HepG2 (cell line): ENCODE measurements at regions not wholly inside any gene's neighbourhood (a gene's known extent, or its start where the extent isn't known, plus 50 kb on each side); places are given as distances from the start of the nearest gene placed in this dataset.

Source experiments
- ATAC-seq: fragments of 200-7000 bp; cut with Tn5 transposase; 3 replicates; pipeline ENCODE4 v1.9.1; 2020; ENCODE audit warnings: mild to moderate bottlenecking, moderate library complexity
- BruUV-seq: library from RNA; stranded (reverse); fragments of 400-500 nt; replicated peaks from 2 replicates; lab custom pipeline; 2021; lab: Mats Ljungman, UMichigan
- CTCF ChIA-PET: fragments of 300-600 bp; formaldehyde crosslinking; extraction: SDS; loops from one replicate; lab custom pipeline; 2021; ENCODE audit warnings: low total read pairs, inconsistent platforms, low intra/inter-chr PET ratio; lab: Yijun Ruan, JAX
- POLR2A ChIA-PET: fragments of 350-600 bp; sonication (Branson Sonifier 250); formaldehyde crosslinking; loops from one replicate; lab custom pipeline; 2020; ENCODE audit warnings: antibody characterized with exemption, inconsistent platforms; lab: Yijun Ruan, JAX
- DNase-seq: peaks from one replicate; pipeline ENCODE4 v3.0.0-alpha.2; 2015; ENCODE audit warnings: low spot score
- FAIRE-seq: peaks from 3 replicates; lab custom pipeline; 2011; peaks lifted over from hg19 to GRCh38; lab: Jason Lieb, UNC
- H2AFZ ChIP-seq: one replicate; pipeline ENCODE4 v1.6.1; 2011; ENCODE audit warnings: low read length, inconsistent platforms
- H3K27ac ChIP-seq: fragments of 300-600 bp; 3 replicates; pipeline ENCODE4 v1.8.0; 2011; ENCODE audit warnings: mixed run types, mild to moderate bottlenecking, mixed read lengths, low read length, inconsistent platforms; ENCODE audit not compliant: insufficient read depth; ENCODE audit errors: extremely low read length
- H3K27me3 ChIP-seq, 2 experiments: fragments of 200-600 bp in 1 of 2; 2 replicates in 1 of 2; 3 replicates in 1 of 2; pipeline versions ENCODE4 v1.6.0 to v1.8.0; 2011; ENCODE audit warnings: low read length in 2 of 2, mild to moderate bottlenecking in 2 of 2, moderate library complexity in 2 of 2, inconsistent platforms in 1 of 2; ENCODE audit not compliant: insufficient read depth in 2 of 2, control insufficient read depth in 1 of 2
- H3K36me3 ChIP-seq, 2 experiments: fragments of 200-600 bp in 1 of 2; replicated peaks in 1 of 2; 2 replicates in 1 of 2; 3 replicates in 1 of 2; pipeline versions ENCODE4 v1.5.1 to v1.8.0; 2011; ENCODE audit warnings: low read length in 2 of 2, inconsistent platforms in 1 of 2; ENCODE audit not compliant: insufficient read depth in 2 of 2, control insufficient read depth in 1 of 2
- H3K4me1 ChIP-seq: 2 replicates; pipeline ENCODE4 v1.5.1; 2012; ENCODE audit warnings: low read length, inconsistent platforms; ENCODE audit not compliant: insufficient read depth
- H3K4me2 ChIP-seq: 2 replicates; pipeline ENCODE4 v1.6.0; 2011; ENCODE audit warnings: low read depth, low read length, inconsistent platforms
- H3K4me3 ChIP-seq, 3 experiments: fragments of 200-600 bp in 1 of 3; sonication (generic), shearing (Covaris generic) in 1 of 3; replicated peaks in 1 of 3; 2 replicates each; pipeline ENCODE4 v1.5.1; 2011 to 2016; ENCODE audit warnings: low read length in 3 of 3, inconsistent platforms in 2 of 3, low read depth in 2 of 3, mild to moderate bottlenecking in 2 of 3, control low read depth in 1 of 3, mixed read lengths in 1 of 3; ENCODE audit not compliant: insufficient read depth in 1 of 3
- H3K79me2 ChIP-seq: one replicate; pipeline ENCODE4 v1.6.1; 2011; ENCODE audit warnings: low read length, inconsistent platforms; ENCODE audit not compliant: insufficient read depth
- H3K9ac ChIP-seq: 2 replicates; pipeline ENCODE4 v1.6.0; 2011; ENCODE audit warnings: mild to moderate bottlenecking, low read depth, low read length, inconsistent platforms; ENCODE audit not compliant: insufficient read depth
- H3K9me3 ChIP-seq: 2 replicates; pipeline ENCODE4 v1.5.1; 2012; ENCODE audit warnings: mild to moderate bottlenecking, low read length
- H4K20me1 ChIP-seq: 2 replicates; pipeline ENCODE4 v1.6.0; 2011; ENCODE audit warnings: inconsistent platforms, mild to moderate bottlenecking, low read length, moderate library complexity; ENCODE audit not compliant: insufficient read depth
- ETV6 ChIP-seq: sonication (generic); formaldehyde crosslinking; conservative IDR thresholded peaks from 2 replicates; pipeline ENCODE4 v1.4.0; 2020; ENCODE audit warnings: missing genetic modification reagents
- HHEX ChIP-seq: IDR thresholded peaks from 2 replicates; pipeline ENCODE4 v1.6.1; 2016; ENCODE audit warnings: control low read depth
- MTF2 ChIP-seq: sonication (generic); formaldehyde crosslinking; IDR thresholded peaks from 2 replicates; pipeline ENCODE4 v1.5.0; 2020; ENCODE audit warnings: missing genetic modification reagents, borderline replicate concordance
- PBX3 ChIP-seq: sonication (generic); formaldehyde crosslinking; IDR thresholded peaks from 2 replicates; pipeline ENCODE4 v1.8.1; 2023; ENCODE audit warnings: missing genetic modification reagents, inconsistent platforms, borderline replicate concordance
- SOX6 ChIP-seq, 2 experiments: fragments of 450-650 bp in 1 of 2; sonication (generic) in 1 of 2; formaldehyde crosslinking in 1 of 2; IDR thresholded peaks; 2 replicates each; pipeline versions ENCODE4 v1.4.0 to v1.6.1; 2017 to 2020; ENCODE audit warnings: antibody characterized with exemption in 1 of 2, mild to moderate bottlenecking in 1 of 2, missing genetic modification reagents in 1 of 2
- STAT5B ChIP-seq: sonication (generic); formaldehyde crosslinking; IDR thresholded peaks from 2 replicates; pipeline ENCODE4 v1.4.0; 2020; ENCODE audit warnings: missing genetic modification reagents
- ZBTB7A ChIP-seq: sonication (generic); formaldehyde crosslinking; IDR thresholded peaks from 2 replicates; pipeline ENCODE4 v1.8.0; 2022; ENCODE audit warnings: mild to moderate bottlenecking, missing genetic modification reagents
- ZNF224 ChIP-seq: sonication (generic); formaldehyde crosslinking; IDR thresholded peaks from 2 replicates; pipeline ENCODE4 v1.5.0; 2020; ENCODE audit warnings: mild to moderate bottlenecking, missing genetic modification reagents
- ZNF615 ChIP-seq: sonication (generic); formaldehyde crosslinking; IDR thresholded peaks from 2 replicates; pipeline ENCODE4 v1.5.0; 2020; ENCODE audit warnings: mild to moderate bottlenecking, missing genetic modification reagents, borderline replicate concordance
- ZNF703 ChIP-seq: sonication (generic); formaldehyde crosslinking; IDR thresholded peaks from 2 replicates; pipeline ENCODE4 v1.5.1; 2020; ENCODE audit warnings: missing genetic modification reagents, mild to moderate bottlenecking, moderate library complexity, borderline replicate concordance
- ZNF720 ChIP-seq: sonication (generic); formaldehyde crosslinking; IDR thresholded peaks from 2 replicates; pipeline ENCODE4 v1.4.0; 2020; ENCODE audit warnings: missing genetic modification reagents
- WGBS: methylation state at CpG from one replicate; pipeline ENCODE4 v1.1.6; 2017; ENCODE audit warnings: low lambda C conversion rate; 5-methylcytosine and 5-hydroxymethylcytosine counted together
- in situ Hi-C: cut with HindIII; loops from 2 replicates; pipeline ENCODE4 v1.10.0; 2017; ENCODE audit warnings: low pct_unique_long_range_greater_than_20kb; ENCODE audit not compliant: extremely low pct_ligation_motif_present
- intact Hi-C: fragments of 100-400 bp; cut with micrococcal nuclease; formaldehyde crosslinking; loops from one replicate; pipeline ENCODE4 v1.10.0; 2022; ENCODE audit not compliant: unreplicated experiment
- TF ChIP-seq, protein P1 (sequence below): sonication (generic); formaldehyde crosslinking; IDR thresholded peaks from 2 replicates; pipeline ENCODE4 v1.4.0; 2020; ENCODE audit warnings: missing genetic modification reagents
- TF ChIP-seq, protein P2 (sequence below): sonication (generic); formaldehyde crosslinking; IDR thresholded peaks from 2 replicates; pipeline ENCODE4 v1.4.0; 2020; ENCODE audit warnings: missing genetic modification reagents, mild to moderate bottlenecking, borderline replicate concordance

DNA sequence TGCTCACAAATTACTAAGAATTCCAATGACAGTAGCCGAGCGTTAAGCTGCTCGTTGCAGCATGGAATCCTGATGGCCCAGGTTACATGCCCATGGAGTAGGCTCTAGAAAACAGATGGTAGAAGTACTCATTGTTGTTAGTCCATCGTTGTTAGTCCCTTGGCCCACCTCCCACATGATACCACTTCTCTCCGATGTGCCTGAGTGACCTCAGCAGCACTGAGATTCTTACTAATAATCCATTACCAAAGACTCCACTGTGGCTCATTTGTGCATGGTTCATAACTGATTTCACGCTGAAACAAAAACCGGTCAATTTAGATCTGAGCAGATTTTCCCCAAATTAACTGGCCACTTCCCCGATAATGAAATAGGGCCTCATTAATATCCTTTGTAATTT, 772.3 kb upstream of the CXADR start:
- FAIRE-seq, result no peak
- WGBS, result 24% methylated on average over 8 of the region's 8 CpGs
- CTCF ChIA-PET, result no interaction called here

DNA sequence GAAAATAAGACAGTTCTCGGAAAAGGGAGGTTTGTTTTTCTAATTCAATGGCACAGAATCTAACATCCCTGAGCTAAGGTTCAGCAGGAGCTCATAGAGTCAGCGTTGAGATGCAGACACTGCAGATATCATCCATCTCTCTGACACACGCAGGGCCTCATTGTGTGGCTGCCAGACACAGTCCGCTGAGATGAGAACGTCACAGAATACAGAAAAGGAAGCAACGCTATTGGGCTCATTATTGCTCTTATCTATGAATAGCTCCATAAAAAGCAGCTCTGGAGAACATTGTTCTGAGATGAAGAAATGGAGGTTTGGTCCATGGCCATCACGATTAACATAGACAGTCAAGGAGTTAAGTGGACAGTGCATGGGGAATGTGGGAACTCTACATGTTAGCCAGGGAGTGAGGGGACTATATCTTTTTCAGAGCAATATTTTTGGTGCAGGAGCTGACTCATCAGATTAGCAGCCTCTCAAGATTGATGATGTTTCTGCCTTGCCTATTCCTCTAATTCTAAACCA, 771.6 kb upstream of the CXADR start:
- Histone ChIP-seq H3K4me2 (no peak overlapping the region), H3K79me2 (no peaks in the 10 kb centered on the region), H3K9ac (no peak overlapping the region), H3K36me3 (no peaks in the 10 kb centered on the region), H3K4me3 (no peak overlapping the region), H2AFZ (no peak overlapping the region), H3K4me1 (no peaks in the 10 kb centered on the region), H3K9me3 (no peaks in the 10 kb centered on the region), H3K27me3 (no peaks in the 10 kb centered on the region), H4K20me1 (no peaks in the 10 kb centered on the region), H3K27ac (no peak overlapping the region)
- intact Hi-C loops (no loop called here), in situ Hi-C loops (no loop called here)
- ATAC-seq, result no peak
- FAIRE-seq, result no peak
- 21% methylated on average over 7 of the region's 7 CpGs for WGBS
- ChIA-PET POLR2A (no interaction called here), CTCF (no interaction called here)
- no peak for DNase-seq
- no TSS peak for BruUV-seq
- TF ChIP-seq ZBTB7A (CRISPR knock-in tag), result no peak
- no peak for TF ChIP-seq HHEX (CRISPR knock-in tag)
- TF ChIP-seq PBX3 (CRISPR knock-in tag), result no peak
- no peak for TF ChIP-seq ZNF703
- no peak for TF ChIP-seq SOX6 (IDR thresholded peaks at IDR 0.05)
- TF ChIP-seq SOX6 (CRISPR knock-in tag; IDR thresholded peaks at IDR 0.05), result no peak
- TF ChIP-seq, protein P1, sequence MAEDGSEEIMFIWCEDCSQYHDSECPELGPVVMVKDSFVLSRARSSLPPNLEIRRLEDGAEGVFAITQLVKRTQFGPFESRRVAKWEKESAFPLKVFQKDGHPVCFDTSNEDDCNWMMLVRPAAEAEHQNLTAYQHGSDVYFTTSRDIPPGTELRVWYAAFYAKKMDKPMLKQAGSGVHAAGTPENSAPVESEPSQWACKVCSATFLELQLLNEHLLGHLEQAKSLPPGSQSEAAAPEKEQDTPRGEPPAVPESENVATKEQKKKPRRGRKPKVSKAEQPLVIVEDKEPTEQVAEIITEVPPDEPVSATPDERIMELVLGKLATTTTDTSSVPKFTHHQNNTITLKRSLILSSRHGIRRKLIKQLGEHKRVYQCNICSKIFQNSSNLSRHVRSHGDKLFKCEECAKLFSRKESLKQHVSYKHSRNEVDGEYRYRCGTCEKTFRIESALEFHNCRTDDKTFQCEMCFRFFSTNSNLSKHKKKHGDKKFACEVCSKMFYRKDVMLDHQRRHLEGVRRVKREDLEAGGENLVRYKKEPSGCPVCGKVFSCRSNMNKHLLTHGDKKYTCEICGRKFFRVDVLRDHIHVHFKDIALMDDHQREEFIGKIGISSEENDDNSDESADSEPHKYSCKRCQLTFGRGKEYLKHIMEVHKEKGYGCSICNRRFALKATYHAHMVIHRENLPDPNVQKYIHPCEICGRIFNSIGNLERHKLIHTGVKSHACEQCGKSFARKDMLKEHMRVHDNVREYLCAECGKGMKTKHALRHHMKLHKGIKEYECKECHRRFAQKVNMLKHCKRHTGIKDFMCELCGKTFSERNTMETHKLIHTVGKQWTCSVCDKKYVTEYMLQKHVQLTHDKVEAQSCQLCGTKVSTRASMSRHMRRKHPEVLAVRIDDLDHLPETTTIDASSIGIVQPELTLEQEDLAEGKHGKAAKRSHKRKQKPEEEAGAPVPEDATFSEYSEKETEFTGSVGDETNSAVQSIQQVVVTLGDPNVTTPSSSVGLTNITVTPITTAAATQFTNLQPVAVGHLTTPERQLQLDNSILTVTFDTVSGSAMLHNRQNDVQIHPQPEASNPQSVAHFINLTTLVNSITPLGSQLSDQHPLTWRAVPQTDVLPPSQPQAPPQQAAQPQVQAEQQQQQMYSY (CRISPR knock-in tag), result no peak
- TF ChIP-seq, protein P2, sequence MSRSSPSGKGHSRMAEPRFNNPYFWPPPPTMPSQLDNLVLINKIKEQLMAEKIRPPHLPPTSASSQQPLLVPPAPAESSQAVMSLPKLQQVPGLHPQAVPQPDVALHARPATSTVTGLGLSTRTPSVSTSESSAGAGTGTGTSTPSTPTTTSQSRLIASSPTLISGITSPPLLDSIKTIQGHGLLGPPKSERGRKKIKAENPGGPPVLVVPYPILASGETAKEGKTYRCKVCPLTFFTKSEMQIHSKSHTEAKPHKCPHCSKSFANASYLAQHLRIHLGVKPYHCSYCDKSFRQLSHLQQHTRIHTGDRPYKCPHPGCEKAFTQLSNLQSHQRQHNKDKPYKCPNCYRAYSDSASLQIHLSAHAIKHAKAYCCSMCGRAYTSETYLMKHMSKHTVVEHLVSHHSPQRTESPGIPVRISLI (CRISPR knock-in tag), result no peak
- peak; percentile 100 for TF ChIP-seq ZNF224 (CRISPR knock-in tag)
- TF ChIP-seq MTF2 (CRISPR knock-in tag), result no peak
- no peak for TF ChIP-seq ETV6 (CRISPR knock-in tag)

More for the DNA sequence above, 772.3 kb upstream of the CXADR start:
- no peak for ATAC-seq
- Histone ChIP-seq H3K27ac (no peak overlapping the region), H3K79me2 (no peaks in the 10 kb centered on the region), H2AFZ (no peak overlapping the region), H3K9ac (no peak overlapping the region), H3K4me3 (no peak overlapping the region), H3K4me1 (no peaks in the 10 kb centered on the region), H3K27me3 (no peaks in the 10 kb centered on the region), H3K36me3 (no peaks in the 10 kb centered on the region), H3K4me2 (no peak overlapping the region), H3K9me3 (no peaks in the 10 kb centered on the region), H4K20me1 (no peaks in the 10 kb centered on the region)
- BruUV-seq, result no TSS peak
- POLR2A ChIA-PET, result no interaction called here
- no peak for DNase-seq
- TF ChIP-seq STAT5B (CRISPR knock-in tag) (no peak), ZNF720 (CRISPR knock-in tag) (no peak), ZNF615 (CRISPR knock-in tag) (no peak)
- intact Hi-C loops (no loop called here), in situ Hi-C loops (no loop called here)
